Natural killer cell (primary cell): ENCODE measurements at regions not wholly inside any gene's neighbourhood (a gene's known extent, or its start where the extent isn't known, plus 50 kb on each side); places are given as distances from the start of the nearest gene placed in this dataset.

Source experiments
- ATAC-seq, 3 donors: fragments of 150-1000 bp in 2 of 3; fragments of 200-7000 bp in 1 of 3; cut with Tn5 transposase; 1 replicate in 1 of 3; 2 replicates in 2 of 3; pipeline ENCODE4 v1.10.0; 2021; ENCODE audit warnings: mild to moderate bottlenecking in 2 of 3, moderate library complexity in 2 of 3
- DNase-seq, 2 donors: peaks; one replicate each; pipeline versions ENCODE4 v3.0.0 to v3.0.0-alpha.2; 2013 to 2021; ENCODE audit warnings: mixed read lengths in 1 of 2
- H3K27ac ChIP-seq: one replicate; pipeline ENCODE4 v1.5.1; 2013; ENCODE audit warnings: mild to moderate bottlenecking, low read length
- H3K27me3 ChIP-seq: one replicate; pipeline ENCODE4 v1.6.1; 2013; ENCODE audit warnings: low read length; ENCODE audit not compliant: control insufficient read depth, insufficient read depth
- H3K36me3 ChIP-seq: one replicate; pipeline ENCODE4 v1.6.1; 2013; ENCODE audit warnings: low read length; ENCODE audit not compliant: control insufficient read depth, insufficient read depth
- H3K4me1 ChIP-seq: one replicate; pipeline ENCODE4 v1.6.1; 2013; ENCODE audit warnings: low read length; ENCODE audit not compliant: control insufficient read depth, insufficient read depth
- H3K4me3 ChIP-seq: one replicate; pipeline ENCODE4 v1.5.1; 2013; ENCODE audit warnings: low read length
- H3K9me3 ChIP-seq: one replicate; pipeline ENCODE4 v1.6.1; 2013; ENCODE audit warnings: low read length; ENCODE audit not compliant: control insufficient read depth, insufficient read depth
- H3K27ac Mint-ChIP-seq, 2 donors: one replicate each; pipeline ENCODE4 v1.8.0; 2022; ENCODE audit warnings: mild to moderate bottlenecking in 2 of 2, mixed read lengths in 2 of 2, moderate library complexity in 1 of 2
- H3K27me3 Mint-ChIP-seq, 2 donors: one replicate each; pipeline ENCODE4 v1.8.0; 2022; ENCODE audit warnings: low read depth in 2 of 2, mixed read lengths in 2 of 2
- H3K36me3 Mint-ChIP-seq: one replicate; pipeline ENCODE4 v1.8.0; 2022; ENCODE audit warnings: mixed read lengths
- H3K4me1 Mint-ChIP-seq, 2 donors: one replicate each; pipeline ENCODE4 v1.8.0; 2022; ENCODE audit warnings: mixed read lengths in 2 of 2
- H3K4me3 Mint-ChIP-seq: one replicate; pipeline ENCODE4 v1.8.0; 2022; ENCODE audit warnings: mild to moderate bottlenecking, moderate library complexity, mixed read lengths
- H3K9me3 Mint-ChIP-seq, 2 donors: one replicate each; pipeline ENCODE4 v1.8.0; 2022; ENCODE audit warnings: mixed read lengths in 2 of 2
- CTCF ChIP-seq: fragments of 200-600 bp; IDR thresholded peaks from one replicate; pipeline ENCODE4 v1.8.0; 2022; ENCODE audit warnings: antibody characterized with exemption
- WGBS: methylation state at CpG from one replicate; pipeline ENCODE4 v1.1.7; 2013; ENCODE audit warnings: missing lambda C conversion rate; ENCODE audit not compliant: insufficient coverage; 5-methylcytosine and 5-hydroxymethylcytosine counted together
- intact Hi-C: fragments of 100-400 bp; cut with micrococcal nuclease; formaldehyde crosslinking; loops from one replicate; pipeline ENCODE4 v1.14.2; 2022

DNA sequence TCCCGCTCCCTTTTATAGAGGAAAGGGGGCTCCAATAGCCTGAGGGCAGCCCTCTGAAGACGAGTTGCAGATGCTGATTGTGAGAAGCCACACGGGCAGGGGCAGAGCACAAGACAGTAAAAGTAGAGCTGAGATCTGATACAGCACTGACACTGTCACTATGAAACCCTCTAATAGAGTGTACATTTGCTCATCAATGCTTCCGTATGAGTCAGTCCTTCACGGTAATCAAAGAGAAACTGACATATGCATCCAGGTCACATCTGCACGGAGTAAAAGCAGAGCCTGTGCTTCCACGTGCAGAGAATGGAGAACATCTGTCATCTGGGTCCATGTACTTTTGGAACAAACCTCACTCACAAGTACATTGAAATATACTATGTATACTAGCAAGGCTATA, 60.6 kb upstream of the TMEM215 start:
- no peaks in the 10 kb centered on the region for H3K36me3 Mint-ChIP-seq
- no peak overlapping the region for H3K4me3 Mint-ChIP-seq
- H3K4me1 Mint-ChIP-seq: no peaks in the 10 kb centered on the region
- H3K9me3 Mint-ChIP-seq: no peaks in the 10 kb centered on the region
- intact Hi-C loops: no loop called here
- no peaks in the 10 kb centered on the region for H3K36me3 ChIP-seq
- no peak overlapping the region for H3K27ac Mint-ChIP-seq
- DNase-seq (no peak), ATAC-seq (peak in 1 of 3 donors; percentile 13)
- WGBS: 60% methylated on average over 7 of the region's 7 CpGs
- H3K27me3 Mint-ChIP-seq: peaks cover 0 to 3% of the 10 kb centered on the region in 2 donors
- no peak overlapping the region for H3K4me3 ChIP-seq
- no peak overlapping the region for H3K27ac ChIP-seq
- no peak for TF ChIP-seq CTCF
- no peaks in the 10 kb centered on the region for H3K9me3 ChIP-seq
- H3K4me1 ChIP-seq: no peaks in the 10 kb centered on the region
- H3K27me3 ChIP-seq: no peaks in the 10 kb centered on the region

- Histone ChIP-seq H3K9me3 (no peaks in the 10 kb centered on the region), H3K4me3 (no peak overlapping the region), H3K36me3 (no peaks in the 10 kb centered on the region), H3K27me3 (no peaks in the 10 kb centered on the region), H3K27ac (no peak overlapping the region), H3K4me1 (no peaks in the 10 kb centered on the region)
- 78% methylated on average over 5 of the region's 5 CpGs for WGBS
- Mint-ChIP-seq H3K4me3 (no peak overlapping the region), H3K36me3 (no peaks in the 10 kb centered on the region), H3K27me3 (peaks cover 0 to 2% of the 10 kb centered on the region in 2 donors), H3K9me3 (peaks cover 0 to 2% of the 10 kb centered on the region in 2 donors), H3K4me1 (no peaks in the 10 kb centered on the region), H3K27ac (no peak overlapping the region)
- TF ChIP-seq CTCF: no peak
- intact Hi-C loops: no loop called here
- DNase-seq (no peak), ATAC-seq (no peak)
These were observed 59.5 kb upstream of the TMEM215 start for GRCh38 chr9:32723789-32724325.

DNA sequence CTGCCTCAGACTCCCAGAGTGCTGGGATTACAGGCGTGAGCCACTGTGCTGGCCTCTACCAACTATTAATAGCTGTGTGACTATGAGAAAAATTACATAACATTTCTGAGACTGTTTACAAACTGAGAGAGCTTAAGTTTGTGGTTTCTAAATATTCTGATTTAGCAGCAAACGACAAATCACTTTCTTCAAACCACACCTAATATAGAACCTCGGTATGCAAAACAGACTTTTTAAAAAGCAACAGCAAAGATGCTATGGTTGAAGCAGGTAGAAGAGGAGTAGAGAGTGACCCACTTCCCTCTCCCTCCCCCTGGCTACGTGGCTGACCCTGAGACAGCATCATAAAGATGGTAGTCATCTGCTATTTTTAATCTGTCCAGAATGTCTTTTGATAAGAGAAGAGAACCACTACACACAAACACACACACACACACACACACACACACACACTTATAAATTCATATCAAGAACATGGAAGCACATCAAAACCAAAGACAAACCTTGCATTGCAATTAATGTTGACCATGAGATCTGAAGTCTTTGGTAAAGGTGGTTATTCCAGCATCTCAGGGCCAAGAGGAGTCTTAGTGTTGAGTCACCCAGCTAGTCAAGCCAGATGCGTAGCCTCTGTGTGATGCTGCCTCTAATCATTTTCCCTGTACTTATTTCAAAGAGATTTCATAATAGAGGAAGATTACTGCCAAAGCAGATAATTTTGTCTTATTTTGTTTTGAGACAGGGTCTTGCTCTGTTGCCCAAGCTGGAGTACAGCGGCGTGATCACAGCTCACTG, 58.1 kb upstream of the TMEM215 start:
- no peak for TF ChIP-seq CTCF
- H3K9me3 Mint-ChIP-seq: peaks cover 0 to 2% of the 10 kb centered on the region in 2 donors
- no peak overlapping the region for H3K4me3 Mint-ChIP-seq
- Histone ChIP-seq H3K4me3 (no peak overlapping the region), H3K36me3 (no peaks in the 10 kb centered on the region), H3K9me3 (no peaks in the 10 kb centered on the region), H3K27ac (no peak overlapping the region), H3K27me3 (no peaks in the 10 kb centered on the region), H3K4me1 (no peaks in the 10 kb centered on the region)
- no peaks in the 10 kb centered on the region for H3K4me1 Mint-ChIP-seq
- WGBS: 81% methylated on average over 4 of the region's 7 CpGs
- H3K27me3 Mint-ChIP-seq: no peaks in the 10 kb centered on the region
- intact Hi-C loops: no loop called here
- ATAC-seq (no peak), DNase-seq (no peak)
- no peak overlapping the region for H3K27ac Mint-ChIP-seq
- H3K36me3 Mint-ChIP-seq: no peaks in the 10 kb centered on the region
